HCT116 (cell line): ENCODE measurements at regions not wholly inside any gene's neighbourhood (a gene's known extent, or its start where the extent isn't known, plus 50 kb on each side); places are given as distances from the start of the nearest gene placed in this dataset.

ENCODE experiments used
- EZH2 ChIP-seq: fragments of 200-600 bp; sonication (generic); IDR thresholded peaks from 2 replicates; pipeline ENCODE4 v1.6.1; 2017; ENCODE audit warnings: antibody characterized with exemption, mixed run types
- TF ChIP-seq, protein P1 (sequence below), 3 experiments: fragments of 200-600 bp in 1 of 3; sonication (generic) in 1 of 3; IDR thresholded peaks in 2 of 3; conservative IDR thresholded peaks in 1 of 3; 2 replicates each; pipeline ENCODE4 v1.5.1; 2012 to 2017; ENCODE audit warnings: low read depth in 2 of 3, low read length in 2 of 3, antibody characterized with exemption in 1 of 3, borderline replicate concordance in 1 of 3, control low read depth in 1 of 3, mild to moderate bottlenecking in 1 of 3, mixed read lengths in 1 of 3, mixed run types in 1 of 3, moderate library complexity in 1 of 3; ENCODE audit not compliant: insufficient read depth in 1 of 3

- no peak for TF ChIP-seq EZH2
- TF ChIP-seq, protein P1, sequence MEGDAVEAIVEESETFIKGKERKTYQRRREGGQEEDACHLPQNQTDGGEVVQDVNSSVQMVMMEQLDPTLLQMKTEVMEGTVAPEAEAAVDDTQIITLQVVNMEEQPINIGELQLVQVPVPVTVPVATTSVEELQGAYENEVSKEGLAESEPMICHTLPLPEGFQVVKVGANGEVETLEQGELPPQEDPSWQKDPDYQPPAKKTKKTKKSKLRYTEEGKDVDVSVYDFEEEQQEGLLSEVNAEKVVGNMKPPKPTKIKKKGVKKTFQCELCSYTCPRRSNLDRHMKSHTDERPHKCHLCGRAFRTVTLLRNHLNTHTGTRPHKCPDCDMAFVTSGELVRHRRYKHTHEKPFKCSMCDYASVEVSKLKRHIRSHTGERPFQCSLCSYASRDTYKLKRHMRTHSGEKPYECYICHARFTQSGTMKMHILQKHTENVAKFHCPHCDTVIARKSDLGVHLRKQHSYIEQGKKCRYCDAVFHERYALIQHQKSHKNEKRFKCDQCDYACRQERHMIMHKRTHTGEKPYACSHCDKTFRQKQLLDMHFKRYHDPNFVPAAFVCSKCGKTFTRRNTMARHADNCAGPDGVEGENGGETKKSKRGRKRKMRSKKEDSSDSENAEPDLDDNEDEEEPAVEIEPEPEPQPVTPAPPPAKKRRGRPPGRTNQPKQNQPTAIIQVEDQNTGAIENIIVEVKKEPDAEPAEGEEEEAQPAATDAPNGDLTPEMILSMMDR (IDR thresholded peaks at IDR 0.05 in 2 of 3, conservative IDR thresholded peaks at IDR 0.05 in 1 of 3; ENCODE audit: borderline replicate concordance in 1 of 3, insufficient read depth in 1 of 3, low read depth in 2 of 3, low read length in 2 of 3), result no peak
Measured at GRCh38 chr2:16326711-16327300, 338.8 kb downstream of the CYRIA start.
